GM06990 (cell line): ENCODE measurements at regions not wholly inside any gene's neighbourhood (a gene's known extent, or its start where the extent isn't known, plus 50 kb on each side); places are given as distances from the start of the nearest gene placed in this dataset.

ENCODE experiments used
- DNase-seq: peaks from one replicate; pipeline ENCODE4 v3.0.0-alpha.2; 2011; ENCODE audit not compliant: insufficient read length; ENCODE audit errors: extremely low read depth
- H3K27me3 ChIP-seq: replicated peaks from 2 replicates; pipeline ENCODE4 v1.6.0; 2011; ENCODE audit warnings: low read length; ENCODE audit not compliant: control insufficient read depth, insufficient read depth
- H3K36me3 ChIP-seq: 2 replicates; pipeline ENCODE4 v1.5.1; 2011; ENCODE audit warnings: low read length; ENCODE audit not compliant: control insufficient read depth, insufficient read depth
- H3K4me3 ChIP-seq: replicated peaks from 2 replicates; pipeline ENCODE4 v1.5.1; 2011; ENCODE audit warnings: low read depth, mild to moderate bottlenecking, control low read depth, low read length
- TF ChIP-seq, protein P1 (sequence below): IDR thresholded peaks from 2 replicates; pipeline ENCODE4 v1.5.1; 2011; ENCODE audit warnings: low read length, control low read depth, mild to moderate bottlenecking, inconsistent platforms; ENCODE audit not compliant: insufficient read depth, poor library complexity, severe bottlenecking

DNA sequence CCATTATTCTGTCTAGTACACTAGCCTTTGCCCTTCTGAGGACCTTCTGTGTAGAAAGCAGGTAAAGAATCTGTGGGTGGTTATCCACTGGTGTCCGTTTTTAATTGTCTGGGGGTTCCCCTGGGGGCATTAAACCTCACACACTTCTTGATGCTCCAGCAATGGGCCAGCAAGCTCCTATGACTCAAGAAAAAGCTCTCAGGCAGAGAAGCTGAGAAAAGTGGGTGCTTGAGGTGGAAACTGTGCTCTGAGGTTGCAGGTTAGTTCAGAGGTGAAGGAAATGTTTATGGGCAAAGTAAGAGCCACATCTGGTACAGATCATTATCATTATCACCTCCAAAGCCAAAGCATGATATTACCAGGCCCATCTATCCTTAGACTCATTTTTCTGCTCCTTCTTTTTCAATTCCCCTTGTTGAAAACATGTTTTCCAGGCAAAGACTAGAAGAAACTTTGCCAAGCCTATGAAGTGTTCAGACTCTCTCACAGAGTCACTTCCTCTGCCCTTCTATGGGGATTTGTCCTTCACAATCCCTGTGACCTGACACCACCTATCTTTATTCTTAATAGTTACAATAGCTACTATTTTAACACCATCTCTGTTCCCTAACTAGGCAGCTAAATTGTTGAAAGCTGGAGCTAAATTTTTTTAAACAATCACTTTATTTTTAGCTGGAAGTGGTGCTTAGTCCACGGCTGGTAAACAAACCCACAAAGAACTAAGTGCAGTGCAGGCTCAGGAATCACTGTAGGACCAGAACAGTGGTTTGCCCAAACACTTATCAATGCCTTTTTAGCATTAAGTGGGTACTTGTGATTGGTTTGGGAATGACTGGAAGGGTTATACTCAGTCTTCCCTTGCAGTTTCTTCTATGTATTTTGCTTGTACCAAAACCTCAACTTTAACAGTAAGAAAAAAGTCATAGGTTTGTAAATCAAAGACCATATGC, 512.8 kb upstream of the POU3F3 start:
- Histone ChIP-seq H3K27me3 (no peaks in the 10 kb centered on the region), H3K36me3 (no peaks in the 10 kb centered on the region), H3K4me3 (no peak overlapping the region)
- TF ChIP-seq, protein P1, sequence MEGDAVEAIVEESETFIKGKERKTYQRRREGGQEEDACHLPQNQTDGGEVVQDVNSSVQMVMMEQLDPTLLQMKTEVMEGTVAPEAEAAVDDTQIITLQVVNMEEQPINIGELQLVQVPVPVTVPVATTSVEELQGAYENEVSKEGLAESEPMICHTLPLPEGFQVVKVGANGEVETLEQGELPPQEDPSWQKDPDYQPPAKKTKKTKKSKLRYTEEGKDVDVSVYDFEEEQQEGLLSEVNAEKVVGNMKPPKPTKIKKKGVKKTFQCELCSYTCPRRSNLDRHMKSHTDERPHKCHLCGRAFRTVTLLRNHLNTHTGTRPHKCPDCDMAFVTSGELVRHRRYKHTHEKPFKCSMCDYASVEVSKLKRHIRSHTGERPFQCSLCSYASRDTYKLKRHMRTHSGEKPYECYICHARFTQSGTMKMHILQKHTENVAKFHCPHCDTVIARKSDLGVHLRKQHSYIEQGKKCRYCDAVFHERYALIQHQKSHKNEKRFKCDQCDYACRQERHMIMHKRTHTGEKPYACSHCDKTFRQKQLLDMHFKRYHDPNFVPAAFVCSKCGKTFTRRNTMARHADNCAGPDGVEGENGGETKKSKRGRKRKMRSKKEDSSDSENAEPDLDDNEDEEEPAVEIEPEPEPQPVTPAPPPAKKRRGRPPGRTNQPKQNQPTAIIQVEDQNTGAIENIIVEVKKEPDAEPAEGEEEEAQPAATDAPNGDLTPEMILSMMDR: no peak
- DNase-seq: no peak

- TF ChIP-seq, protein P1: no peak
- Histone ChIP-seq H3K36me3 (no peaks in the 10 kb centered on the region), H3K4me3 (no peak overlapping the region), H3K27me3 (no peaks in the 10 kb centered on the region)
- no peak for DNase-seq
These were observed 509.6 kb upstream of the POU3F3 start for GRCh38 chr2:104344306-104344705.

GRCh38 chr2:104344985-104345384, 508.9 kb upstream of the POU3F3 start:
- H3K36me3 ChIP-seq: no peaks in the 10 kb centered on the region
- no peaks in the 10 kb centered on the region for H3K27me3 ChIP-seq
- no peak overlapping the region for H3K4me3 ChIP-seq
- DNase-seq: no peak
- TF ChIP-seq, protein P1: no peak

DNA sequence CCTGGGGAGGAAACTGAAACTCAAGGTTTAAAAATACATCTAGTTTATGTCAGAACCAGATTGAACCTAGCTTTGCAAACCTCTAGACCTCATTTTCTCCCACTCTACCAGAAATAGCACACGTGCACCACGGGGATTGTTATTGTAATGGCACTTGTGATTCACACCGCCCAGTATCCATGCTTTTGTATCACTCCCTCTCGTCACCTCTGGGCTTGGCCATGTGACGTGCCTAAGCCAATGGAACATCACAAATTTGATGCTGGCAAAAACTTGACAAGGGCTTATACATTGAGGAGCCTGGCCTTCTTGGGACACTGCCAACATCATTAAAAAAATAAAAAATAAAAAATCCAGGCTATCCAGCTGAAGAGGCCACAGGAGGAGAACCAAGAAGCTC, 495.8 kb upstream of the POU3F3 start:
- Histone ChIP-seq H3K4me3 (no peak overlapping the region), H3K27me3 (no peaks in the 10 kb centered on the region), H3K36me3 (no peaks in the 10 kb centered on the region)
- TF ChIP-seq, protein P1: no peak
- no peak for DNase-seq

DNA sequence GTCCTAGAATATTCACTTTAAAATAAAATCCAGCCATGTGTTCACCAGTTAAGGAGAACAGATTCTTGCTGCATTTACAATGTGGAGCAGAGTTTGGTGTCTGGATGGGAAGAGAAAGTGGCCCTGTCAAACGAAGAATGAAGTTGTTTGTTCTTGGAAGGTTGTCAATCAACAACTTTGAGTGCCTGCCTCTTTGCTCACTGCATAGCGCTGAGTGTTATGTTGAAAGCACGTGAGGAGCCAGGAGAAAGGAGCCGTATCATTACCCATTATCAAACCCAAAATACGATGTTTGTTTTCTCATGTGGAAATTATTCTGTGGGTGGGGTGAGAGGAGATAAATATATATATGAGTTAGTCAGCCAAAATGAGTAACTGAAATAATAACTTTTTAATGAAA, 492.5 kb upstream of the POU3F3 start:
- DNase-seq: no peak
- H3K36me3 ChIP-seq: no peaks in the 10 kb centered on the region
- TF ChIP-seq, protein P1: no peak
- no peak overlapping the region for H3K4me3 ChIP-seq
- H3K27me3 ChIP-seq: no peaks in the 10 kb centered on the region
